Natural killer cell treated with Interleukin-12 subunit alpha and Interleukin-12 subunit beta and Interleukin-15 and Interleukin-18, amount 100 ng/mL, for 72 hours (primary cell): ENCODE measurements at regions not wholly inside any gene's neighbourhood (a gene's known extent, or its start where the extent isn't known, plus 50 kb on each side); places are given as distances from the start of the nearest gene placed in this dataset.
A peak's percentile ranks its signal among the peaks of the same experiment; 100 is the strongest.

Experiments used
- ATAC-seq, 2 donors: fragments of 150-1000 bp; cut with Tn5 transposase in 1 of 2; sonication (Bioruptor Pico), chemical (Tn5 transposase) in 1 of 2; 2 replicates each; pipeline ENCODE4 v1.10.0; 2021
- DNase-seq: peaks from one replicate; pipeline ENCODE4 v3.0.0; 2022; ENCODE audit warnings: low spot score
- H3K27ac Mint-ChIP-seq, 2 donors: 1 replicate in 1 of 2; 2 replicates in 1 of 2; pipeline ENCODE4 v1.8.0; 2022; ENCODE audit warnings: mixed read lengths in 2 of 2, mild to moderate bottlenecking in 1 of 2, moderate library complexity in 1 of 2
- H3K27me3 Mint-ChIP-seq, 2 donors: 1 replicate in 1 of 2; 2 replicates in 1 of 2; pipeline ENCODE4 v1.8.0; 2022; ENCODE audit warnings: mixed read lengths in 2 of 2
- H3K36me3 Mint-ChIP-seq: one replicate; pipeline ENCODE4 v1.8.0; 2022; ENCODE audit warnings: mixed read lengths
- H3K4me1 Mint-ChIP-seq, 2 donors: 1 replicate in 1 of 2; 2 replicates in 1 of 2; pipeline ENCODE4 v1.8.0; 2022; ENCODE audit warnings: low read depth in 2 of 2, mixed read lengths in 2 of 2, mild to moderate bottlenecking in 1 of 2
- H3K4me3 Mint-ChIP-seq: one replicate; pipeline ENCODE4 v1.8.0; 2022; ENCODE audit warnings: mixed read lengths
- H3K9me3 Mint-ChIP-seq: 2 replicates; pipeline ENCODE4 v1.8.0; 2022; ENCODE audit warnings: mixed read lengths

DNA sequence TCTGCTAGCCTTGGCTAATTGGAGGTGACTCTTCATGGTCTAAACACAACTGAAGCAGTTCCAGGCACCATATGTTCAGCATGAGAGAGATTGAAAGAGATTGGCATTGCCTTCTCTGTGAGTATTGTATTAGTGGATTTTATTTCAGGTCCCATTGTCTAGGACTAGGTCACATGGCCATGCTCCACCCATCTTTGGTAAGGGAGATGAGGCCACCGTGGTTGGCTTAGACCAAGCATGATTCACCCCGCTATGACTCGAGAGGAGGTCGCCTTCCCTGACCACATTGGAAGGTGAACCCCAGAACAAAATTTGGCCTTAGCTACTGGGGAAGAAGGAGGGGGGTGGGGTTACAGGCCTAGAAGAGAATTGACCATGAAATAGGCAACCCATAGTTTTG is 109.9 kb upstream of the BCOR start:
- Mint-ChIP-seq H3K4me1 (peaks cover 4 to 5% of the 10 kb centered on the region in 2 donors), H3K36me3 (no peaks in the 10 kb centered on the region), H3K27me3 (no peaks in the 10 kb centered on the region), H3K9me3 (no peaks in the 10 kb centered on the region), H3K4me3 (no peak overlapping the region), H3K27ac (no peak overlapping the region)
- DNase-seq = no peak
- peak; percentile 45 to 59 for ATAC-seq

DNA sequence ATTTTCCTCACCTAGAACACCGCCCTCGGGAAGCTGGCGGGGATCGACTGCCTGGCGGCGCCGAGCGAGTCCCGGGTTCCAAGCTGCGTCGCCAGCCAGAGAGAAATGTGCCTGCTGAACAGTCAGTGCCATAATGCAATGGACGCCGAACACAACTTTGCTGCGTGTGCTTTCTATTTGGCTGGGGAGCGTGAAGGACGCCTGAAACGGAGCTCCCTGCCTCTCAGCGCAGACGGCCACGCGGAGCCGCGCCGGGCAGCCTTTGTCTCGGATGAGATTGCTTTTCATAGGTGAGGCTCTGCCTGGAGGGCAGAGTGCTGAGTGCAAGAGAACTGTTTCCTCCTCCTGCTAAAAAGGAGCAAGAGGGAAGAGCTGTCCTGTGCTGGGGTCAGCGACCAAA is 107.7 kb upstream of the BCOR start:
- Mint-ChIP-seq H3K27ac (no peak overlapping the region), H3K9me3 (no peaks in the 10 kb centered on the region)

GRCh38 chrX:40202456-40202855 is 104.7 kb upstream of the BCOR start:
- peak; percentile 65 to 66 for ATAC-seq
- H3K4me1 Mint-ChIP-seq = peaks cover 7 to 16% of the 10 kb centered on the region in 2 donors
- DNase-seq = no peak
- H3K27me3 Mint-ChIP-seq = no peaks in the 10 kb centered on the region
- peak overlapping the region in 1 of 2 donors; percentile 18 for H3K27ac Mint-ChIP-seq
- peak overlapping the region; percentile 59 for H3K4me3 Mint-ChIP-seq
- H3K36me3 Mint-ChIP-seq = no peaks in the 10 kb centered on the region
- H3K9me3 Mint-ChIP-seq = no peaks in the 10 kb centered on the region

More for the DNA sequence above, 107.7 kb upstream of the BCOR start:
- ATAC-seq (no peak), DNase-seq (no peak)
- H3K4me1 Mint-ChIP-seq = peaks cover 7 to 16% of the 10 kb centered on the region in 2 donors
- H3K4me3 Mint-ChIP-seq = no peak overlapping the region
- H3K27me3 Mint-ChIP-seq = no peaks in the 10 kb centered on the region
- H3K36me3 Mint-ChIP-seq = no peaks in the 10 kb centered on the region

DNA sequence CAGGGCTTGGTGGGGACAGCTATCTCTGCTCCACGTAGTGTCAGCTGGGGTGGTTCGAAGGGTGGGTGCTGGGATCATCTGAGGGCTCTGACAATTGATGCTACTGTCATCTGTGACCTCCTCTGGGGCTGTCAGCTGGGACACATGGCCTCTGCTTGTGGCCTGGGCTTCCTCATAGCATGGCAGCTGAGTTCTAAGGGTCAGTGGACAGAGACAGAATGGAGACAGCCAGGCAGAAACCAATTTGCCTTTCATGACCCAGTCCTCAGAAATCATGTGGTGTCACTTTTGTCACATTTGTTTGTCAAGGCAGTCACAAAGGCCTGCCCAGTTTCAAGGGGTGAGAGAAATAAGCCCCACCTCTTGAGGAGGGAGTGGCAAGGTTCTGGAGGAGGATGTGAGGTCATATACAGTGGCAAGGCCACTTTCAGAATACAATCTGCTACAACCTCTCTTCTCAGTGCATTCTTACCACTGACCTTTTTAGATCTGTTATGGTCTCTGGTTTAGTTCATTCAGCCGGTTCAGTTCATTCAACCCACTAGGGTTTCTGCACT is 103.6 kb upstream of the BCOR start:
- ATAC-seq = peak; percentile 77 to 88
- Mint-ChIP-seq H3K27ac (no peak overlapping the region), H3K4me1 (peaks cover 7 to 16% of the 10 kb centered on the region in 2 donors), H3K9me3 (no peaks in the 10 kb centered on the region), H3K36me3 (no peaks in the 10 kb centered on the region), H3K27me3 (no peaks in the 10 kb centered on the region), H3K4me3 (no peak overlapping the region)
- no peak for DNase-seq

DNA sequence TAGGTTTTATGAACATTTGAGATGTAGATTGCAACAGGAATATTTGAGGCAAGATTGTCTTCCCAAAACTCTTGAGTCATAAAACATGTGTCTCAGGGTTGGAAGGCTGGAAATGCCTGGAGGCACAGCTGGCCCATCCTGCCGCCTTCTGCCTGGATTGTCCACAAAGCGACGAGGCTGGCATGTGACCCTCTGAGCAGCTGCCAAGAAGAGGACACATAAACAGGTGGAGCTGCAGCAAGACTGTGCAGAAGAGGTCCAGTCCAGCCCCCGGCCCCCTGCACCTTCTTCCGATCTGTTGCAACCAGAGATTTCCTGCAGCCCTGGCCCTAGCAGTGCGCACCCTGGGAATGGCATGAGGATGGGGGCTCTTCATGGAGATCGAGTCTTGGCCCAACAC is 101.9 kb upstream of the BCOR start:
- H3K4me1 Mint-ChIP-seq = peaks cover 7 to 16% of the 10 kb centered on the region in 2 donors
- H3K4me3 Mint-ChIP-seq = no peak overlapping the region
- no peaks in the 10 kb centered on the region for H3K27me3 Mint-ChIP-seq

GRCh38 chrX:40197071-40197470 is 99.3 kb upstream of the BCOR start:
- no peaks in the 10 kb centered on the region for H3K9me3 Mint-ChIP-seq
- peaks cover 0 to 8% of the 10 kb centered on the region in 2 donors for H3K4me1 Mint-ChIP-seq
- no peak overlapping the region for H3K27ac Mint-ChIP-seq
- no peaks in the 10 kb centered on the region for H3K36me3 Mint-ChIP-seq
- ATAC-seq (no peak), DNase-seq (no peak)
- H3K4me3 Mint-ChIP-seq = no peak overlapping the region
- no peaks in the 10 kb centered on the region for H3K27me3 Mint-ChIP-seq

More for the DNA sequence above, 101.9 kb upstream of the BCOR start:
- no peaks in the 10 kb centered on the region for H3K9me3 Mint-ChIP-seq
- H3K27ac Mint-ChIP-seq = no peak overlapping the region
- H3K36me3 Mint-ChIP-seq = no peaks in the 10 kb centered on the region
- no peak for DNase-seq
- no peak for ATAC-seq

DNA sequence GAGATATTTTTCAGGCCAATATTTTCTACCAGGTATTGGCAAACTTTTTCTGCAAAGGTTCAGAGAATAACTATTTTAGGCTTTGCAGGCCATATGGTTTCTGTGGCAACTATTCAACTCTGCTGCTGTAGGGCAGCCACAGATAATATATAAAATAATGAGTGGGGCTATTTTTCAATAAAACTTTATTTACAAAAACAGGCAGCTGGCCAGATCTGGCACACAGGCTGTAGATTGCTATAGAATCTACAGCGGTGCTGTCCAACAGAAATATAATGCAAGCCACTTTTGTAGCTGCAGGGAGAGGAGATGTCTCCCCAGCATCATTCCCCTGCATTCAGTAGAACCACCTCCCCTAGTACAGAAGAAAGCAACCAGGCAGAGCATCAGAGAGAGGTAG is 97.6 kb upstream of the BCOR start:
- ATAC-seq (no peak), DNase-seq (no peak)
- Mint-ChIP-seq H3K27ac (no peak overlapping the region), H3K4me3 (no peak overlapping the region), H3K9me3 (no peaks in the 10 kb centered on the region), H3K4me1 (no peaks in the 10 kb centered on the region), H3K27me3 (no peaks in the 10 kb centered on the region), H3K36me3 (no peaks in the 10 kb centered on the region)

- H3K27me3 Mint-ChIP-seq = peaks cover 4 to 8% of the 10 kb centered on the region in 2 donors
- DNase-seq (no peak), ATAC-seq (no peak)
- no peaks in the 10 kb centered on the region for H3K36me3 Mint-ChIP-seq
- no peak overlapping the region for H3K4me3 Mint-ChIP-seq
- H3K9me3 Mint-ChIP-seq = no peaks in the 10 kb centered on the region
- H3K4me1 Mint-ChIP-seq = peaks cover 0 to 3% of the 10 kb centered on the region in 2 donors
- no peak overlapping the region for H3K27ac Mint-ChIP-seq
Observed at GRCh38 chrX:40192196-40192595, 94.4 kb upstream of the BCOR start.

GRCh38 chrX:40189637-40190036 is 91.9 kb upstream of the BCOR start:
- Mint-ChIP-seq H3K4me3 (no peak overlapping the region), H3K36me3 (peaks cover 11% of the 10 kb centered on the region), H3K9me3 (peaks cover 5% of the 10 kb centered on the region), H3K27me3 (peaks cover 4 to 8% of the 10 kb centered on the region in 2 donors), H3K4me1 (peaks cover 0 to 3% of the 10 kb centered on the region in 2 donors), H3K27ac (no peak overlapping the region)
- DNase-seq = no peak
- ATAC-seq = no peak

GRCh38 chrX:40188573-40189417 is 91.0 kb upstream of the BCOR start:
- peaks cover 5% of the 10 kb centered on the region for H3K9me3 Mint-ChIP-seq
- no peak overlapping the region for H3K27ac Mint-ChIP-seq
- no peak for ATAC-seq
- peaks cover 11% of the 10 kb centered on the region for H3K36me3 Mint-ChIP-seq
- peaks cover 0 to 3% of the 10 kb centered on the region in 2 donors for H3K4me1 Mint-ChIP-seq
- no peak for DNase-seq
- H3K4me3 Mint-ChIP-seq = no peak overlapping the region
- H3K27me3 Mint-ChIP-seq = peaks cover 4 to 8% of the 10 kb centered on the region in 2 donors

- Mint-ChIP-seq H3K27me3 (peaks cover 8% of the 10 kb centered on the region in 2 donors), H3K27ac (no peak overlapping the region), H3K36me3 (peaks cover 11% of the 10 kb centered on the region), H3K4me1 (peaks cover 0 to 3% of the 10 kb centered on the region in 2 donors), H3K4me3 (no peak overlapping the region), H3K9me3 (peaks cover 5% of the 10 kb centered on the region)
- ATAC-seq (no peak), DNase-seq (no peak)
Observed at GRCh38 chrX:40184968-40185367, 87.2 kb upstream of the BCOR start.

- Mint-ChIP-seq H3K36me3 (peaks cover 11% of the 10 kb centered on the region), H3K27ac (no peak overlapping the region), H3K9me3 (peaks cover 5% of the 10 kb centered on the region), H3K27me3 (peaks cover 0 to 11% of the 10 kb centered on the region in 2 donors), H3K4me3 (no peak overlapping the region), H3K4me1 (no peaks in the 10 kb centered on the region)
- ATAC-seq = no peak
- no peak for DNase-seq
Observed at GRCh38 chrX:40182615-40183014, 84.9 kb upstream of the BCOR start.

DNA sequence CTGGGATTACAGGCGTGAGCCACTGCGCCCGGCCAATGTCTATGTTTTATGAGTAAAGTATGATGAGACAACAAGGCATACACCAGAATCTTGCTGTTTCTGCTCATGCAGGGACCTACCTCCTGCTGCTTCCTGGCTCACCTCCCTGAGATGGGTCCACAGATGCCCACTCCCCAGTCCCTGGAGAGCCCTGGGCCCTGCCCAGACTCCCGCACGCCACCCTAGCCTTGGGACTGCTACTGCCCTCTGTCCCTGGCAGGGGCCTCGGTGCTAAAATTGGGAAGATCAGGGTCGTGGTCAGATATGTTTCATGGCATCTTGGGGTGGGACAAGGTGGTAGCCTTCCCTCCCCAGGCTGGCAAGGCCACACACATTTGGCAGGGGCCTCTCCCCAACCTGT is 84.3 kb upstream of the BCOR start:
- Mint-ChIP-seq H3K36me3 (peaks cover 11% of the 10 kb centered on the region), H3K4me3 (no peak overlapping the region), H3K9me3 (peaks cover 5% of the 10 kb centered on the region), H3K4me1 (peaks cover 2 to 4% of the 10 kb centered on the region in 2 donors), H3K27ac (no peak overlapping the region), H3K27me3 (peaks cover 0 to 13% of the 10 kb centered on the region in 2 donors)
- DNase-seq (no peak), ATAC-seq (no peak)

- Mint-ChIP-seq H3K4me3 (no peak overlapping the region), H3K36me3 (no peaks in the 10 kb centered on the region), H3K9me3 (no peaks in the 10 kb centered on the region), H3K4me1 (peaks cover 11 to 12% of the 10 kb centered on the region in 2 donors), H3K27me3 (peaks cover 0 to 13% of the 10 kb centered on the region in 2 donors), H3K27ac (no peak overlapping the region)
- DNase-seq (no peak), ATAC-seq (no peak)
Observed at GRCh38 chrX:40179283-40179682, 81.5 kb upstream of the BCOR start.
